Anterior cingulate cortex (tissue), 58 donors: ENCODE measurements at regions not wholly inside any gene's neighbourhood (a gene's known extent, or its start where the extent isn't known, plus 50 kb on each side); places are given as distances from the start of the nearest gene placed in this dataset.

ENCODE experiments used
- DNase-seq, 58 donors: peaks; one replicate each; lab custom pipeline; 2025; lab: John Stamatoyannopoulos, UW

DNA sequence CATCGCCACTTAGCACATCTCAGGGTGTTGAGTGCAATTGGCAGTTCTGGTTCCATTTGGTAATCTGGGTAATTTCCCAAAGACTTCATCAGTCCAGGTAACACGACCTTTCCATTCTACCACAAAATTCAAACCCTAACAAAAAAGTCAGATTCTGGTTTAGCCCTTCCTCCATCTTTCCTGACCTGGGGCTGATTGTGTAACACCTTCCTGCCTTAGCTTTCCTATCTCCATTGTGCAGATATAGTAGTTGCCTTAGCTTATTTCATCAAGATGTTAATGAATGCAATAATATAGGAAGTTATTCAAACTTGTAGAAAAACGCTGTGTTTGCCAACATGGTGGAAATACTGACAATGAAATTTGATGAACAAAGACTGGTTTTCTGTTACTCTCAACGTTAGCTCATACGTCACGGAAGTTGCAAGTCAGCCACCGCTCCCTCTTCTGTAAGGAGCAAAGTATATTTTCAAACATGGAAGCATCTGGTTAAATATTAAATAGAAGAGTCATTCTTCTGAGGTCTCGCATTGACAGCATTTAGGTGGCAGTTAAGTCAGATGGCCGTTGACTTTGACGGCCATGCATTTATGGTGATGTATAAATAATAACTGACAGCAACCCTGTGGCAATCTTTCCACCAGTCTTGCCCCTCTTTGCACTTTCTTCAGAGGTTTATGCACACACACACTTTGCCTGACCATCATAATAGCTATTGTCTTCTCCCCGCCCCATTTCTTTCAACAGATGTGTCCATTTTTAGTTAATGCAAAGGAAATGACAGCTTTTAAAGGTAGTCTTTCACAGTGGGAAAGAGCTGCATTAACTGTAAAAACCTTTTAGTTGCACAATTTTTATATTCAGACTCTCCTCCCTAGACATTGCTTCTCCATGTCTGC lies 205.1 kb upstream of the BMPER start:
- DNase-seq: no peak

DNA sequence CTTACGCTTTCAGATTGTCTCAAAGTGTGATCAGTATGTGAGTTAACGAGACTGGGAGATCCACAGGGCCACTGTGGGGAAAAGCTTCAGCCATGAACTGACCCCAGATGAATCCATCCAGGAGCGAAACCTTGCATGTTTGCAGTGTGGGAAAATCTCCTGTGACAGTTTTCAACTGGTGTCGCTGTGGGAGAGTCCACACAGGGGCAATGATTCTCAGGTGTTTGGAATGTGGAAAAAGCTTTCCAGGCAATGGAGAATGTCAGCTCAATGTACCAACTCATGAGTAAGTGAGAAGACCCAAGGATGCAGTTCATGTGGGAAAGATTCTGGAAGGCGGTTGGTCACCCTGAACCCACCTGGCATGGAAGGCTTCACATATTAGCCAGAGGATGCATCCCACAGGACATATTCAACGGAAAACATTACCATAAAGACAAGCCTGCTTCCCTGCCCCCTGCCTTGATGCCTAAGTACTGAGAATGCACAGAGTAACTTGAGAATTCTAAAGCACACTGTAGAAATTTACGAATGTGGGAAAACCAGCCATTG lies 204.1 kb upstream of the BMPER start:
- no peak for DNase-seq

DNA sequence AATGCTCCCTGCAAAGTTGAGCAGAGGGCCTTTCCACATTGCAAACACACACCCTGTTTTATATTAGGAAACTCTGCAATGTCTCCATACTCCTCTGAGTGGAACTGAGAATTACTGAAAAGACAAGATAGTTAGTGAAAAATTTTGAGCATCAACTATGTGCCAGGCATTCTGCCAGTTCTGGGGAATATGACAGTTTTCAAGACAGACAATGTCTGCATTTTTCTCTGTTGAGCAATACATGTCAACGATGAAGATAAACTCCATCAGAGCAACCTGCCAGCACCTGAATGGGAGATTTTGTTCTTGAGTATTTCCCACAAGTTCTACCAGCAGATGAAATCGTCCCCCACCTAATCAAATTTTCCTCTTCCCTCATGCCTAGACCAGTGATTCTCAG lies 203.4 kb upstream of the BMPER start:
- DNase-seq: no peak

DNA sequence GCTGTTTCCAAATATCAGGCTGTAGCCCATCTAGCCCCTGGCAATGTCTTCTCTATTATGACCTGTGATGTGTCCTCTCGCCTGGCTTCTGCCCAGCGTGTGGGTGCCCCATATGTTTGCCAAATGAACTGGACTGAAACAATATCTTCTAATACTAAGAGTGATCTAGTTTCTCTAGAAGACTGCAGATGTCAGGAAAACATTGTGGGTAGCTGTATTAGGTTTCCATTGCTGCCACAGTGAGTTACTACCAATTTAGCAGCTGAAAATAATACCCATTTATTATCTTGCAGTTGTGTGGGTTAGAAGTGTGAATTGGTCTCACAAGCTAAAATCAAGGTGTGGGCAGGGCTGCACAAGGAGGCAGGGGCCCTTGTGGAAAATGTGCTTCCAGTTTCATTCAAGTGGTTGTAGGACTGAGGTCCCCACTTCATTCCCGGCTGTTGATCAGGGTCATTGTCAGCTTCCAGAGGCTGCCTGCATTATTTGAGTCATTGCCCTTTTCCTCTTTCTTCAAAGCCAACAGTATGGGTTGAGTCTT lies 202.8 kb upstream of the BMPER start:
- DNase-seq: no peak

DNA sequence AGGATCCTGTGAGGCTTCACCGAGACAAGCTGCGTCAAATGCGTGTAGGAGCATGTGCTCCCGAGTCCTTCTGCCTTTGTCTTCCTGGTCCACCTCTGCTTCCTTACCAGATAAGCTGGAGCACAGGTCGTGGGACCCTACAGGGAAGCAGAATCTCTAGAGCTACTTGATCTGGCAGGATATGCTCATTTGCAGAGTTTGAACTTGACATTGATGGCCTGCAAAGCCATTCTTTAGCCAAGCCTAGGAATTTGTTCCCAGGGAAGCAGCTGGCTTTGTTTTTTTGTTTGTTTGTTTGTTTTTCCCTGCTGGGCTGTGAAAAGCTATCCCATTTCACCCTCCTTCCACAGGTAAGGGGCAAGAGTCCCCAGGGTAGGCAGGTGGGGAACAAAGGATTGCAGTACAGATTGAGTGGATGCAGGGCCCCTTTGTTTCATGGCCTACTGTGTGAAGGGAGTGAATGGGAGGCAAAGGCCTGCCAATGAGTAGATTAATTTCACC lies 200.0 kb upstream of the BMPER start:
- DNase-seq: no peak

DNA sequence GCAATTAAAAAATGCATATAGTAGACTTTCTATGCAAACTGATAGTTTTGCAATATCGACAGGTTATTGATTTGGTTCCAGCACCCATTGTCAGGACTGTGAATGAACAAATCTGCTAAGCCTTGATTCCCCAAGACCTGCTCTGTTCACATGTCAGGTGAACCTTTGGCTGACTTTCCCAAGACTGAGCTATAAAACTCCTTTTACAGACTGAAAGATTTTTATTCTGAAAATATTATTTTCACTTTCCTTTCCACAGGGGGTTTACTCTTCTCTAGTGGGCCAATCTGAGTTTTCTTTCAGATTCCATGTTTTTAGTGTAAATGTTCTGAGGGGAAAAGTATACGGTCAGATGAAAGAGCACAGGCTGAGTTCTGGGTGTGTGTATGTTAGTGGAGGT lies 199.2 kb upstream of the BMPER start:
- no peak for DNase-seq

DNA sequence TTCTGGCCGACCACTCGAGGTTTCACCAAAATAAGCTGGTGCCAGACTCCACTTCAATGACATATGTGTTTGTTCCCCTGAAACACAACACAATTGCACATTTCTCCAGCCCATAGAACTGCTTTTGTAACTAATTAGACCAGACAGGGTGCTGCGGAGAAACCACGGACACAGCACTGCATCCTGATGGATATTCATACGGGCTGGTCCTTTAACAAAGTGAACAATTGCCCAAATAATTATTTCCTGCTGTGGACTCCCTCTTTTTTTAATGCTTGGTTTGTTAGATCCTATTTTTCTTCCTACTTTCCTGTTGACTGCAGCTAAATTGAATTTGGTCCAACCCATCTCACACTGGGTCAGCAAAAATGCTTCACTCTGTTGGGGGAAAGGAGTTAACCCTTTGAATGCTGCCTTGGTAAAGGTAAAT lies 198.6 kb upstream of the BMPER start:
- no peak for DNase-seq

DNA sequence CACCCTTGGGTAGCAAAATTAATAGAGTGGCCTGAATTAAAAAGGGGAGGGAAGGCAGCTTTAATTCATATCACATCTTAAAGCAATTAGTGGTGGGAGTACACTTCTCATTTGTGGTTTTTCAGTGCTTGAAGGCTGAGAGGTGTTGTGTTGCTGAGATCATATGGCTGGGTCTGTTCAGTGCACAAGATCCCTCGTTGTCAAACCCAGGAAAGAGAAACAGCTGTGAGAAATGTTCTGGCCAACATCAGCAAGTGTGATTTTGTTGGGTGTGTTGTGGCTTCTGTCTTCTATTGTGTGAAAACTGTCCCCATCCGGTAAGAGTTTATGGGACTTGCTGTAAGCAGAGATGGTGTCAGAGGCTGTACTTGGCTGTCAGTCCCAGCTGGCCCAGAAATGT lies 197.9 kb upstream of the BMPER start:
- no peak for DNase-seq

DNA sequence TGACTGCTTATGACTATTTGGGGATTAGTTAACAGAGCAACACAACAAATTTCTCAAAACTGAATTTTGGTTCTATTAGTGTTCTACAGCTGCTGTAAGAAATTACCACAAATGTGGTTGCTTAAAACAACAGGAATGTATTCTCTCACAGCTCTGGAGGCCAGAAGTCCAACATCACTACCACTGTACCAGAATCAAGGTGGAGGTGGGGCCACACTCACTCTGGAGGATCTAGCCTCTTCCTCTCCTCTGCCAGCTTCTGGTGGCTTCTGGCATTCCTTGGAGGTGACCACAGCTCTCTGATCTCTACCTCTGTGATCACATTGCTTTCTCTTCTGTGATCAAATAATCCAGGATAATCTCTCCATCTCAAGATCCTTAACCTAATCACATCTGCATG lies 194.7 kb upstream of the BMPER start:
- no peak for DNase-seq

DNA sequence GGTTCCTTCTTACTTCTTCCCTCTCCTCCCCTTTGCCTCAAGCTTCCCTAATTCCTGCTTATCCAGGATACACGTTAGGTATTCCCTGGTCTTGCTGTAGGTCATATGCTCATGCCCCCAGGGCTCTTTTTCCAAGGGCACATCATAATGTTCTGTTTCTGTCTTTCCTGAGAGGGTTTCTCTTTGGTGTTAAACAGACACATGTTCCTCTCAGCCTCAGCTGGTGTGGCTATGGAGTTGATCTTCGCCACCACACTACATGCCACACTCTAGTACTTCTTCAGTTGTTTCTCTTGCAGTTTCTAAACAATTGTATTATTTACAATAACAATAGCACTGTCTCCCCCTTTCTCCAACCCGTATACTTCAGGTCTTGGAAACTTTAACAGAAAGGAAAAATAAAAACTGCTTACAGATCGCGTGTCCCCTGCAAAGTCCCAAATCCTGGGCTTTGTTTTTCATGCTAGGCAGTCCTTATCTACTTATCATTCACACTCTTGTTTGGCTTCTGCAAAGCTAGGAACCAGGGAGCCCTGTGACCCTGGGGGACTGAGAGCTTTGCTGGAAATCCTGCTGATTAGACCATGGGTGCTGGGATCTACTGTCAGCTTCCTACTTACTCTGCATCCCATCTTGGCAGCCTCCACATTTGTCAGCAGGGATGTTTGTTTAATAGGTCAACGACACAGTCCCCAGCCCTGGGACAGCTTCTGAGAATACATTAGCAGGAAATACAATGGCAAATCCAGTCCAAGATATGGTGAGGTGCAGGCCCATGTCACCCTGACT lies 193.9 kb upstream of the BMPER start:
- DNase-seq: no peak

DNA sequence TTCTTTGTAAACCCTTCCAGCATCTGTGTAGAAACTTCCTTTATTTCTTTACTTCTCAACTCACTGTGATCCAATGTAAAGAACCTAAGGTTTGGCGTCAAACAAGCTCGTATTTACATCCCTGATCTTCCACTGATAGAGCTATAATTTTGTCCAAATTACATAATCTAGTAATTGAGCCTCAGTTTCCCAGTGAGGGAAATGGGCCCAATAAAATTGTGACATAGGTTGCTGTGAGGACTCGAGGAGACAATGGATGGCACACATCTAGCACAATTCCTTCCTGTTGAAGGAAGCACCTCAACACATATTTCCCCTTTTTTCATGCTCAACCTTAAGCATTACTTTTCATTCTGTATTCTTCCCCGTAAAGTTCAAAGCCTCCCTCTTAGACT lies 193.3 kb upstream of the BMPER start:
- no peak for DNase-seq

DNA sequence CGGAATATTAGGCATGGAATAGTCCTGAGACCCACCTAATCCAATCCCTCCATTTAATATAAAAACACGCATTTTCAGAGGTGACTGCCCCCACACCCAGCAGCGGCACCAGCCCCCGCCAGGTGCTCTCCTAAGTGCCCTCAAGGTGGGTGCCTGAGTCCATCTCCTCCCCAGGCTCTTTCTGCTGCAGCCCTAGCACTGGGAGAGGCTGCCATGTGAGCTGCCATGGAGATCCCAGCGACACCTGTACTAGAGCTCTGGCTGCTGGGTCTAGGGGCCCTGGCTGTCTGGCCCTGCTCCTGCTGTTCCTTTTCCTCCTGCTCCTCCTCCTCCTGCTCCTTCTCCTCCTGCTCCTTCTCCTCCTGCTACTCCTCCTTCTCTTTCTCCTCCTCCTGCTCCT lies 191.1 kb upstream of the BMPER start:
- no peak for DNase-seq

DNA sequence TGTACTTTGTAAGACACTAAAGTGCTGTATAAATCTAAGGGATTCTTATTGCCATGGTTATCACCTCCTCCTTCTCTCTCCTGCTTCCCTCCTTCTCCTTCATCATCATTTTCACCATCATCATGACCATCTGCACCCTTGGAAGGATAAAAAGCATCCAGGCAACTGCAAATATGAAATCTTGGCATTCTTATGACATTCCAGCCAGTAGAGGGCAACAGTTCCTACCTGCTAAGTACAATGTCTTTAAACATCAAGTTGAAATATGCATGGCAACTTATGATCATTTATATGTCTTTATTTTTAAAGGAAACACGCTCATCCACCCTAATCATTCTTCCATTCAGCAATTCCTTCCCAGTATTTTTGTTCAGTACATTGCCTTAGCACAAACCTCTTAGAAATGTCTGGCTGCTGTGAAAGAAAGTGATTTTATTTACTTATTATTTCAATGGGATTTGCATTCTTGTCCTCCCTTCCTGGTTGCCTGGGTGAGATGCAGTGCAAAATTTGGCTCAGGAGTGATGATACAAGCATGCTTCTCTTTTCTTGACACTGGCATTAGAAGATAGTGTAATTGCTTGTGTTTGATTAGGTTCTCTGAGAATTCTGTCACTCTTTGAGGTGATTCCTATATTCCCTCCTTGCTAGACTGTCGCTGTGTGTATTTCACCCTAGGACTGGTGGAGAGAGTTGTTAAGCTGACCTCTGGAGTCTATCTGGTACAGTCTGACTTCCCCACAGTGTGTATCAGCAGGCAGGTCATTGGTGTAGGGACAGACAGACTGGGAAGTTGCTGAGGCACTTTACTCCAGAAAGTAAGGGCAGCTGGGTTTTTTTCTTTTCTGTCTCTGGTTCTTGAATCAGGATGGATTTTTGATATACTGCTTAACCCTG lies 188.5 kb upstream of the BMPER start:
- DNase-seq: peak in 3 of 58 donors; percentile 2 to 26 (median 9)

DNA sequence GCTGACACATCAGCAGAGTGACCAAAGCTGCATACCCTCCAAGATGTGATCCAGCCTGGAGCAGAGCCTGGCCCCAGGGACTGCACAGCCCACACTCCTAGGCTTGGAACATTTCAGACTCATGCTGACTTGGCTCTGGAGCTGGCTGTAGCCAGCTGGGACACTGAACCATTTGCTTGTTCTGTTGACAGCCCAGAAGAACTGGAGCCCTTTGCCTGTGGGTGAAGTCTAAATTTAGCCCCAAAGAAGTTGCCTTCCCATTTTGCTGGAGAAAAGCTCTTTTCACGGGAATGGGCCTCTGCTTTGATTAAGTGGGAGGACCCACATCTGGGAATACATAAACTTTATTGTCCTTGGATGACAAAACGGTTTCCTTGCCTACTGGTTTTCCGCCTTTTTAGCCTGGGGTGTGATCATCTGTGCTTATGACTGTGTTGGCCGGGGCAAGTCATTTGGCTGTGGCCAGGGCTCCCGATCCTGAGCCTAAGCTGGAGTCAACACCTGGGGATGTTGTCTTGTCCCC lies 186.2 kb upstream of the BMPER start:
- peak in 32 of 58 donors; percentile 5 to 72 (median 24) for DNase-seq

DNA sequence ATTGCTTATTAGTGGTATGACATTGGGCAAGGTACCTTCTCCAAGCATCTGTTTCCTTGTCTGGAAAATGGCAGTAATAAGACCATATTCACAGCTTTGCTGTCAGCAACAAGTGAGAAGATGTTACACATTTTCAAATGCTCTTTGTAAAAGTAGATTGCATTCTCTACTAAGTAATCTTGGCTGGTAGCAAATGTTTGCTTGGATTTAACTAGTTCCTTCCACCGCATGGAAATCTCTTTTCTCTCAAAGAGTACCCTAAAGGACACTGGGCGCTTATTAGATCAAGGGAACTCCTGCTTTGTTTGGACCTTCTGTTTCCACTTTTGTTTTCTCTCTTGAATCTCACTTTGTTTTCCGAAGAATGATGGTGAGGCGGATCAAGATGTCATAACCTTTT lies 185.2 kb upstream of the BMPER start:
- no peak for DNase-seq

DNA sequence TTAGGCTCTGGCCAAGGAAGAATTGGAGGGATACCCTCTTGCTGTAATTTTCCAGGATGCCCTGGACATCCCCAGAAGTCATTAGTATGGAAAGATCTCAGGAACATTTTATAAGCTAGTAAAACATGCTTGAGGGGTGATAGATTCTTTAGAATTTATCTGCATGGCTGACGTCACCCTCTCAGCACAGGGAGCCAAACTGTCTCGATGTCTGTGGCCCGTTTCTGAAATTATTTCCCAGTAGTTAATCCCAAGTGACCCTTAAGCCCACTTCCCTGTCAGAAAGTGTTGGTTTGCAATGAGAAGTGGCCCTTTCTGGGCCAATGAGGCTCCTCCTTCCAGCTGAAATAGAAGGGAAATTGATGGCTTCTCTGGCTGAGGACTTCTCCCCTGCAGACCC lies 184.5 kb upstream of the BMPER start:
- DNase-seq: no peak

DNA sequence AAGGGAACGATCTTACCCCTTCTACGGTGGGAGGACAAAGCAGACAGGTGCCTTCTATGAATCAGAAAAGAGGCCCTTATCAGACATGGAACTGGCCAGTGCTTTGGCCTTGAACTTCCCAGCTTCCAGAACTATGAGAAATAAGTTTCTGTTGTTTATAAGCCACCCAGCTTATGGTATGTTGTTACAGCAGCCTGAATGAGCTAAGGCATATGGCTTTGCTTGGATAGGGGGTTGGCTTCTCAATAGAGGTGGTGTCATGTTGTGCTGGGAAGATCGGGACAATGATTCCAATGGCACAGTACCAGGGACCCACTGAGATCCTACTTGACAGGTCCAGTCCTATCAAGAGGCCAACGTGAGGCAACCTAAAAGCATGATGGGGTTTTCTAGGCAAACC lies 183.4 kb upstream of the BMPER start:
- no peak for DNase-seq

DNA sequence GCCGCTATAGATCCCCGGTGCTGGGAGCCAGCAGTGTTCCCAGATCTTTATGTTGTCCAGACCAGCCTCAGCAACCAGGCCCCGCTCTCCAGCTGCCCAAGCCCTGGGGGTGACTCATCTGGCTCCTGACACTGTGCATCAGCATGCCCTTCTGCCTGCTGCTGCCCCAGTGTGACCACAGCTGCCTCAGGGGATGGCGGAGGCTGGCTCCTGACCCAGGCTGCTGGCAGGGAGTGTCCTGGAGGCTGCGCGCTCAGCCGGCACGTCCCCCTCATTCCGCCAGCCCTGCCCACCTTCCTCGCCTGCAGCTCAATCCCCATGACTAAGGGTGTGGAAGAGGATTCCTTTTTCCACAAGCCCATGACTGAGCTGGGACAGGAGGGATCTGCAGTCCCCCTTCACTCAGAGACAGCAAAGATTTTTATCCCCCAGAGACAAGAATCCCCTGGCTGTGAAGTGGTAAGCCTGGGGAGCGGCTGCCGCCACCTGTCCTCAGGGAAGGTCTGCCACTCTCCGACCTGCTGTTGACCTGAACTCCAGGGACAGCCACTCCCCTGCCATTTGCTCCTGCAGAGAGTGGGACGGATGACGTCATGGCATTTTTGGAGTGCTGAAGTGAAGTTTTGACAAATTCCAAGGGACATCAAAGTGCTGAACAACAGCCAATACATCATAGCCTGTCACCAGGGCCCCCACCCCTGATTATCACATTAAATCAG lies 182.8 kb upstream of the BMPER start:
- peak in 22 of 58 donors; percentile 4 to 76 (median 24) for DNase-seq

DNA sequence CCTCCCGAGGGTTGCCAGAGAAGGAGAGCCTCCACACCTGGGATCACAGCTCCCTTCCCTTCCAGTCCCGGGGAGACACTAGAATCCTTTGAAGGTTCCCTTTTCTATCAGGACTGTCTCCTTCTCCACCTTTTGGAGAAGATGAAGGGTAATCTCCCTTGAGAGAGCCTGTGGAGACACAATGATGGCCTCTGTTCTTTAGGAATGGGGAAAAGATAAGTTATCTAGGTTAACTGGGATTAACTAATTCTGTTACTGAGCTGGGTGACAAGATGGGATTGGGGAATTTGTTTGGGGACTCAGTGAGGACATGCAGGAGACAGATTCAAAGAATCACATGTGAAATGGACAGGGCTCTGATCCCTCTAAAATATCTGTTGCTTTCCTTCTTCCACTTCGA lies 181.1 kb upstream of the BMPER start:
- no peak for DNase-seq
